HTR-8/SVneo (cell line): ENCODE measurements at regions not wholly inside any gene's neighbourhood (a gene's known extent, or its start where the extent isn't known, plus 50 kb on each side); places are given as distances from the start of the nearest gene placed in this dataset.

Source experiments
- DNase-seq: peaks from one replicate; pipeline ENCODE4 v3.0.0; 2011; ENCODE audit warnings: low spot score, mixed read lengths; ENCODE audit not compliant: insufficient read length
- FAIRE-seq: peaks from 2 replicates; lab custom pipeline; 2011; peaks lifted over from hg19 to GRCh38; lab: Jason Lieb, UNC

- no peak for DNase-seq
- FAIRE-seq: no peak
Measured at GRCh38 chr10:62647375-62648092, 157.0 kb upstream of the ADO start.

GRCh38 chr10:62648921-62649320 is 155.6 kb upstream of the ADO start:
- no peak for DNase-seq
- no peak for FAIRE-seq

- FAIRE-seq (no peak), DNase-seq (no peak)
Measured at GRCh38 chr10:62650411-62650810, 154.1 kb upstream of the ADO start.

GRCh38 chr10:62651341-62651740 is 153.2 kb upstream of the ADO start:
- FAIRE-seq (peak; percentile 20), DNase-seq (no peak)

- no peak for FAIRE-seq
Measured at GRCh38 chr10:62652114-62652513, 152.4 kb upstream of the ADO start.

GRCh38 chr10:62652564-62652963 is 152.0 kb upstream of the ADO start:
- DNase-seq: no peak
- FAIRE-seq: no peak

More at GRCh38 chr10:62652114-62652513, 152.4 kb upstream of the ADO start:
- no peak for DNase-seq

- FAIRE-seq (no peak), DNase-seq (no peak)
Measured at GRCh38 chr10:62653254-62653653, 151.3 kb upstream of the ADO start.

- DNase-seq: no peak
Measured at GRCh38 chr10:62654966-62655336, 149.6 kb upstream of the ADO start.

GRCh38 chr10:62655337-62655994 is 149.1 kb upstream of the ADO start:
- DNase-seq: no peak
- no peak for FAIRE-seq

More at GRCh38 chr10:62654966-62655336, 149.6 kb upstream of the ADO start:
- FAIRE-seq: no peak

- no peak for FAIRE-seq
Measured at GRCh38 chr10:62657244-62657835, 147.2 kb upstream of the ADO start.

GRCh38 chr10:62658516-62658915 is 146.0 kb upstream of the ADO start:
- no peak for FAIRE-seq
- DNase-seq: no peak

More at GRCh38 chr10:62657244-62657835, 147.2 kb upstream of the ADO start:
- no peak for DNase-seq

GRCh38 chr10:62661143-62661542 is 143.4 kb upstream of the ADO start:
- FAIRE-seq: no peak
- DNase-seq: no peak

GRCh38 chr10:62662486-62662885 is 142.0 kb upstream of the ADO start:
- DNase-seq (no peak), FAIRE-seq (no peak)

GRCh38 chr10:62665771-62666170 is 138.7 kb upstream of the ADO start:
- FAIRE-seq (no peak), DNase-seq (no peak)

GRCh38 chr10:62666275-62666674 is 138.2 kb upstream of the ADO start:
- DNase-seq (no peak), FAIRE-seq (no peak)

GRCh38 chr10:62669341-62669740 is 135.2 kb upstream of the ADO start:
- no peak for DNase-seq
- no peak for FAIRE-seq

GRCh38 chr10:62671104-62671503 is 133.4 kb upstream of the ADO start:
- no peak for FAIRE-seq

GRCh38 chr10:62681211-62681940 is 123.1 kb upstream of the ADO start:
- no peak for DNase-seq
- no peak for FAIRE-seq

More at GRCh38 chr10:62671104-62671503, 133.4 kb upstream of the ADO start:
- no peak for DNase-seq

- DNase-seq: no peak
- FAIRE-seq: no peak
Measured at GRCh38 chr10:62684911-62685310, 119.6 kb upstream of the ADO start.

- no peak for DNase-seq
- FAIRE-seq: no peak
Measured at GRCh38 chr10:62687230-62687748, 117.2 kb upstream of the ADO start.
